Neuronal stem cell (in vitro differentiated cells): ENCODE measurements at regions not wholly inside any gene's neighbourhood (a gene's known extent, or its start where the extent isn't known, plus 50 kb on each side); places are given as distances from the start of the nearest gene placed in this dataset.

Experiments used
- DNase-seq: peaks from one replicate; pipeline ENCODE4 v3.0.0-alpha.2; 2013; ENCODE audit warnings: low spot score
- H2AFZ ChIP-seq: one replicate; pipeline ENCODE4 v1.6.1; 2013; ENCODE audit warnings: mild to moderate bottlenecking, low read length, inconsistent platforms
- H2AK5ac ChIP-seq: 2 replicates; pipeline ENCODE4 v1.6.1; 2013; ENCODE audit warnings: low read depth, mild to moderate bottlenecking, inconsistent platforms, low read length, moderate library complexity, mixed read lengths
- H2BK120ac ChIP-seq: 2 replicates; pipeline ENCODE4 v1.6.1; 2013; ENCODE audit warnings: low read depth, mild to moderate bottlenecking, inconsistent platforms, low read length, moderate library complexity, mixed read lengths
- H2BK12ac ChIP-seq: one replicate; pipeline ENCODE4 v1.6.1; 2013; ENCODE audit warnings: low read length, inconsistent platforms
- H2BK15ac ChIP-seq: 2 replicates; pipeline ENCODE4 v1.6.1; 2013; ENCODE audit warnings: mild to moderate bottlenecking, low read length, inconsistent platforms, mixed read lengths
- H2BK5ac ChIP-seq: one replicate; pipeline ENCODE4 v1.6.1; 2013; ENCODE audit warnings: inconsistent platforms, mild to moderate bottlenecking, low read length, moderate library complexity
- H3K14ac ChIP-seq: one replicate; pipeline ENCODE4 v1.6.1; 2013; ENCODE audit warnings: low read length, inconsistent platforms
- H3K18ac ChIP-seq: 2 replicates; pipeline ENCODE4 v1.6.1; 2013; ENCODE audit warnings: low read length, inconsistent platforms
- H3K23ac ChIP-seq: 2 replicates; pipeline ENCODE4 v1.6.1; 2013; ENCODE audit warnings: low read depth, mild to moderate bottlenecking, mixed read lengths, low read length, inconsistent platforms; ENCODE audit not compliant: poor library complexity
- H3K27ac ChIP-seq: replicated peaks from 3 replicates; pipeline ENCODE4 v1.5.1; 2013; ENCODE audit warnings: low read length, inconsistent platforms
- H3K27me3 ChIP-seq, 3 experiments: 2 replicates each; pipeline ENCODE4 v1.6.1; 2013; ENCODE audit warnings: low read length in 3 of 3, mild to moderate bottlenecking in 2 of 3, inconsistent platforms in 1 of 3, low read depth in 1 of 3, mixed read lengths in 1 of 3, moderate library complexity in 1 of 3; ENCODE audit not compliant: control insufficient read depth in 3 of 3, insufficient read depth in 3 of 3
- H3K36me3 ChIP-seq, 2 donors: replicated peaks in 1 of 2; 2 replicates each; pipeline ENCODE4 v1.6.1; 2013; ENCODE audit warnings: low read length in 2 of 2; ENCODE audit not compliant: control insufficient read depth in 2 of 2, insufficient read depth in 2 of 2
- H3K4ac ChIP-seq: 2 replicates; pipeline ENCODE4 v1.6.1; 2013; ENCODE audit warnings: inconsistent platforms, mild to moderate bottlenecking, low read length, moderate library complexity
- H3K4me1 ChIP-seq, 2 donors: 1 replicate in 1 of 2; 2 replicates in 1 of 2; pipeline ENCODE4 v1.6.1; 2013; ENCODE audit warnings: low read length in 2 of 2, low read depth in 1 of 2; ENCODE audit not compliant: control insufficient read depth in 2 of 2, insufficient read depth in 1 of 2
- H3K4me2 ChIP-seq: one replicate; pipeline ENCODE4 v1.6.1; 2013; ENCODE audit warnings: mild to moderate bottlenecking, low read length, inconsistent platforms; ENCODE audit not compliant: insufficient read depth, poor library complexity, severe bottlenecking
- H3K4me3 ChIP-seq, 2 donors: 2 replicates each; pipeline ENCODE4 v1.5.1; 2013; ENCODE audit warnings: low read length in 2 of 2, mild to moderate bottlenecking in 2 of 2, inconsistent platforms in 1 of 2, moderate library complexity in 1 of 2
- H3K79me1 ChIP-seq: one replicate; pipeline ENCODE4 v1.6.1; 2013; ENCODE audit warnings: low read depth, mild to moderate bottlenecking, inconsistent platforms, low read length, moderate library complexity
- H3K9ac ChIP-seq: one replicate; pipeline ENCODE4 v1.6.1; 2013; ENCODE audit warnings: mild to moderate bottlenecking, low read depth, low read length, inconsistent platforms; ENCODE audit not compliant: poor library complexity
- H3K9me3 ChIP-seq, 2 donors: replicated peaks in 1 of 2; 2 replicates each; pipeline versions ENCODE3 to v1.6.1; 2013; ENCODE audit warnings: low read length in 2 of 2, mild to moderate bottlenecking in 2 of 2, inconsistent platforms in 1 of 2, low read depth in 1 of 2, mixed read lengths in 1 of 2, moderate library complexity in 1 of 2; ENCODE audit not compliant: control insufficient read depth in 2 of 2, insufficient read depth in 1 of 2
- H4K8ac ChIP-seq: one replicate; pipeline ENCODE4 v1.6.1; 2013; ENCODE audit warnings: low read depth, mild to moderate bottlenecking, inconsistent platforms, low read length, moderate library complexity
- H4K91ac ChIP-seq: one replicate; pipeline ENCODE4 v1.6.1; 2013; ENCODE audit warnings: low read length, low read depth, mild to moderate bottlenecking, inconsistent platforms; ENCODE audit not compliant: poor library complexity
- WGBS, 2 donors: extraction: QIAGEN DNeasy Blood & Tissue Kit; methylation state at CpG; one replicate each; pipeline ENCODE4 v1.1.7; 2013; ENCODE audit warnings: missing lambda C conversion rate in 2 of 2, mixed read lengths in 1 of 2; ENCODE audit not compliant: insufficient read length in 2 of 2, insufficient replicate concordance in 1 of 2; ENCODE audit errors: extremely low coverage in 2 of 2; 5-methylcytosine and 5-hydroxymethylcytosine counted together

- Histone ChIP-seq H3K23ac (no peak overlapping the region), H2BK5ac (no peak overlapping the region), H3K4me1 (peaks cover 2 to 10% of the 10 kb centered on the region in 2 donors), H2BK15ac (no peak overlapping the region), H3K4me2 (no peak overlapping the region), H3K18ac (no peak overlapping the region), H3K4me3 (no peak overlapping the region), H3K4ac (no peak overlapping the region), H3K79me1 (no peaks in the 10 kb centered on the region), H2AFZ (no peak overlapping the region), H3K9me3 (no peaks in the 10 kb centered on the region), H2AK5ac (no peak overlapping the region), H3K9ac (no peak overlapping the region), H3K14ac (no peak overlapping the region), H3K27ac (no peak overlapping the region), H3K36me3 (no peaks in the 10 kb centered on the region), H2BK12ac (no peak overlapping the region), H2BK120ac (no peak overlapping the region), H4K91ac (no peak overlapping the region), H3K27me3 (no peaks in the 10 kb centered on the region), H4K8ac (no peak overlapping the region)
- no CpG with 5 or more reads among the region's 7 CpGs for WGBS, 2 donors
- DNase-seq = no peak
Observed at GRCh38 chr2:16178551-16179130, 238.3 kb downstream of the MYCN start.

- no peak overlapping the region for H2BK120ac ChIP-seq
- DNase-seq = no peak
- no peak overlapping the region for H3K14ac ChIP-seq
- no peak overlapping the region for H2BK12ac ChIP-seq
- no peak overlapping the region for H3K23ac ChIP-seq
- H2BK15ac ChIP-seq = no peak overlapping the region
- H3K4me1 ChIP-seq = peaks cover 2 to 10% of the 10 kb centered on the region in 2 donors
- H3K9ac ChIP-seq = no peak overlapping the region
- no peak overlapping the region for H4K8ac ChIP-seq
- no peak overlapping the region for H3K4me2 ChIP-seq
- no peak overlapping the region for H2AFZ ChIP-seq
- H3K79me1 ChIP-seq = no peaks in the 10 kb centered on the region
- no peaks in the 10 kb centered on the region for H3K36me3 ChIP-seq
- H3K9me3 ChIP-seq = no peaks in the 10 kb centered on the region
- no peaks in the 10 kb centered on the region for H3K27me3 ChIP-seq
- no peak overlapping the region for H3K18ac ChIP-seq
- no peak overlapping the region for H4K91ac ChIP-seq
- H3K4me3 ChIP-seq = no peak overlapping the region
- no peak overlapping the region for H2BK5ac ChIP-seq
- H2AK5ac ChIP-seq = no peak overlapping the region
- H3K4ac ChIP-seq = no peak overlapping the region
- H3K27ac ChIP-seq = no peak overlapping the region
Observed at GRCh38 chr2:16177671-16178180, 237.4 kb downstream of the MYCN start.

- no peak overlapping the region for H2AFZ ChIP-seq
Observed at GRCh38 chr2:16176971-16177480, 236.7 kb downstream of the MYCN start.

GRCh38 chr2:16175247-16175825, 235.0 kb downstream of the MYCN start:
- no peak overlapping the region for H2BK12ac ChIP-seq
- H4K8ac ChIP-seq = no peak overlapping the region
- no peak overlapping the region for H3K27ac ChIP-seq
- H3K18ac ChIP-seq = peak overlapping the region; percentile 20
- peak overlapping the region; percentile 12 for H2AFZ ChIP-seq
- no peaks in the 10 kb centered on the region for H3K36me3 ChIP-seq
- no peak overlapping the region for H3K4me3 ChIP-seq
- H3K79me1 ChIP-seq = no peaks in the 10 kb centered on the region
- H3K4ac ChIP-seq = no peak overlapping the region
- H2AK5ac ChIP-seq = no peak overlapping the region
- H3K23ac ChIP-seq = no peak overlapping the region
- H3K14ac ChIP-seq = no peak overlapping the region
- H3K4me1 ChIP-seq = peaks cover 2 to 10% of the 10 kb centered on the region in 2 donors
- no peak overlapping the region for H3K9ac ChIP-seq
- no peak for DNase-seq
- no CpG with 5 or more reads among the region's 3 CpGs for WGBS, 2 donors
- H3K27me3 ChIP-seq = no peaks in the 10 kb centered on the region
- no peak overlapping the region for H2BK120ac ChIP-seq
- H3K4me2 ChIP-seq = no peak overlapping the region
- H2BK15ac ChIP-seq = no peak overlapping the region
- H3K9me3 ChIP-seq = no peaks in the 10 kb centered on the region
- H4K91ac ChIP-seq = no peak overlapping the region
- H2BK5ac ChIP-seq = no peak overlapping the region

More at GRCh38 chr2:16176971-16177480, 236.7 kb downstream of the MYCN start:
- H4K8ac ChIP-seq = no peak overlapping the region
- H3K4ac ChIP-seq = no peak overlapping the region
- H3K14ac ChIP-seq = no peak overlapping the region
- no CpG with 5 or more reads among the region's 9 CpGs for whole genome bisulfite sequencing, 2 donors
- no peak overlapping the region for H2AK5ac ChIP-seq
- no peaks in the 10 kb centered on the region for H3K79me1 ChIP-seq
- H3K4me2 ChIP-seq = no peak overlapping the region
- H2BK15ac ChIP-seq = no peak overlapping the region
- H2BK120ac ChIP-seq = no peak overlapping the region
- H4K91ac ChIP-seq = no peak overlapping the region
- H3K23ac ChIP-seq = no peak overlapping the region
- H3K4me3 ChIP-seq = no peak overlapping the region
- H3K36me3 ChIP-seq = no peaks in the 10 kb centered on the region
- H3K27me3 ChIP-seq = no peaks in the 10 kb centered on the region
- no peak overlapping the region for H3K9ac ChIP-seq
- H3K18ac ChIP-seq = no peak overlapping the region
- no peak for DNase-seq
- H3K4me1 ChIP-seq = peaks cover 2 to 10% of the 10 kb centered on the region in 2 donors
- no peak overlapping the region for H2BK5ac ChIP-seq
- no peak overlapping the region for H3K27ac ChIP-seq
- H3K9me3 ChIP-seq = no peaks in the 10 kb centered on the region
- H2BK12ac ChIP-seq = no peak overlapping the region
